ENCODE measurements at regions not wholly inside any gene's neighbourhood (a gene's known extent, or its start where the extent isn't known, plus 50 kb on each side); places are given as distances from the start of the nearest gene placed in this dataset.
"Not testable (repeated sequence)": the region's sequence is repeated elsewhere in the genome, so short reads cannot be mapped to it uniquely, and the experiment has no call there.

DNA sequence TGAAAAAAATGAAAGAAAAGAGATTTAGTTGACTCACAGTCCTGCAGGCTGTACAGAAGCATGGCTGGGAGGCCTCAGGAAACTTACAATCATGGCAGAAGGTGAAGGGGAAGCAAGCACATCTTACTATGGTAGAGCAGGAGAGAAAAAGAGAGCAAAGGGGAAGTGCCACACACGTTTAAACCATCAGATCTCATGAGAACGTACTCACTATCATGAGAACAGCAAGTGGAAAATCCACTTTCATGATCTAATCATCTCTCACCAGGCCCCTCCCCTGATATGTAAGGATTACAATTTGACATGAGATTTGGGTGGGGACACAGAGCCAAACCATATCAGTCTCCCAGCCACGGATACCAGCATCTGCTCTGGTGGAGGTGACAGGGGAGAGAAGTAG, 50.8 kb upstream of the CPOX start:
- no peak for DNase-seq

DNA sequence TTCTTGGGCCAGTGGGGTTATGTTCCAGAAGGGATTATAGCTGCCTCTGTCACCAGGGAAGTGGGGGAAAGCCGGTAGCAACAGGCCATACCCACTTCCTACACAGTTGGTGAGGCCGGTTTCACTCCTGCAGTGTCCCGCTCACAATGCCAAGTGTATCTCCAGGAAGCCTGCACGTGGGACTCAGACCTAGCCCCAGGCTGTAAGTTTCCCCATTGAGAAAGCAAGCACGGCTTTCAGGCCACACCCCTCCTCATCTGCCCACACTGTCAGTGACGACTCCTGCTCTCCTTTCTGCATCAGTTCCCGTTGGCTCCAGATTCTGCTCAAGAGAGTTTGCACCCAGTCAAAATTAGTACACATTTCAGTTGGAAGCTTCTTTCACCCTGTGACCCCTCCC, 51.6 kb upstream of the CPOX start:
- no peak for DNase-seq

DNA sequence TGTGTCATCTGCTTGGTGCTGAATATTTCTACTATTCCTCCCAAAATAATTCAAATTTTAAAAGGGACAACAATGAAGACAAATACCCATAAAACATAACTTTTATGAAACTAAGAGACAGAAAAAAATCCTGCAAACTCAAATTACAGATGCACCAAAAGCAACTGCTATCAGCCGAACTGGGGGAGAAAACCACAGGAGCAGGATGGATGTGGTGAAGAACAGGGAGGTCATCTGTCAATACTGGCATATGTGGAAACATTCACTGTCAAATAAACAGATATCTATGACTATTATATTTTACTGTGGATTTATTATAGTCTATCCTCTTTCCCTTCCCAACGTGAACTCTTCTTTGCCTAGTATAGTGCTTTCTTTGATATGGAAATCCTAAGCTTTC, 53.3 kb upstream of the CPOX start:
- DNase-seq: no peak

DNA sequence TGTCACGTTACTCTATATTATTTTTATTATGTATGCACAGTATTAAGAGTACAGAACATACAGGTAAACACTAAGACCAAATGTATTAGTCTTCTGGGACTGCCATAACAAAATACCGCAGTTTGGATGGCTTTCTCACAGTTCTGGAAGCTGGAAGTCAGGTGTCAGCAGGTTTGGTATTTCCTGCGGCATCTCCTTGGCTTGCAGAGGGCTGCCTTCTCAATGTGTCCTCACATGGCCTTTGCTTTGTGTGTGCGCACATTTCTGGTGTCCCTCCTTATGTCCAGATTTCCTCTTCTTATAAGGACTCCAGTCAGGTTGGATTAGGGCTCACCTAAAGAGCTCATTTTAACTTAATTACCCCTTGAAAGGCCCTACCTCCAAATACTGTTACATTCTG, 53.8 kb upstream of the CPOX start:
- DNase-seq: no peak

DNA sequence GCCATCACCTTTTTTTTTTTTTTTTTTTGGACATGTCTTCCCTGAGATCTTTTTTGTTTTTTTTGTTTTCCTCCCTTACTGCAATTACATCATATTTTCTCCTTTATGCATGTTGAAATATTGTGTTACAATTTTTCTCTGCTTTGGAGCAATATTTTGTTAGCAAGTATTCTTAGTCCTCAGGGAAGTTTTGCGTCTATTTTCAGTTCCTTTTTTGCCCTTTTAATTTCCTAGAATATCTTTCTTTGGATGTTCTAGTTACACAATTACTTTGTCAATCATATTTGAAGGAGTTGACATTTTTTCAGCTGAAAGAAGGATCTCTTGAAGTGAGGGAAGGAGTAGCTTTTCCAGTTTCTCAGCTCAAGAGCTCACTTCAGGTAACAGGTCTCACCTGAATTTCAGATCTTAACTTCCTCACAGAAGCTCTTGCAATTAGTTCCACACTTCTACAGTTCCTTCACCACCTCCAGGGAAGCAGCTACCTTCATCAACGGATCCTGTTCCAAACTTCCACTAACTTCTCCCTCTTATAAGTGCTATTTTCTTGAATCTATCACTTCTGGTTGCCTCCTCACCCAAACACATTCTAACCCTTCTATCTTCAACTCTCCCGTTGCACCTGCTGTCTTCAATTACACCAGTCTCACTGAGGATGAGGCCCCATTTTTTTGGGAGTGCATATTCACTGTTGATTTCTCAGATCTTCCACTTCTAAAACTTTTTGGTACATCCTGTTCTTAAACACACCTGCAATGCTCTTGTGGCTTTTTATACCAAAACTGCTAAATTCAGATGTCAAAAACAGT, 57.8 kb upstream of the CPOX start:
- no peak for DNase-seq

DNA sequence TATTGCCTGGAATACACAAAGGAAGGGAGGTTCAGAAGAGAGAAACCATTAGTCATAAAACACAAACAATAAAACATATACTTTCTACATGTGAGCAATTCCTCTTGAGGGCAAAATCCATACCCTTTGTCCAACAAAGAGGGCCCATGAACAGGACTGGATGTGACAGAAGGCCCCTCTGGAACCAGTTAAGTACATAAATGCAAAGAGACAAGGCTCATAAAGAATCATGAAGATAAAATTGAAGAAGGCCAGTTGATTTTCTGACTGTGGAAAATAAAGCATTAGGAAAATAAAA, 58.3 kb upstream of the CPOX start:
- no peak for DNase-seq

DNA sequence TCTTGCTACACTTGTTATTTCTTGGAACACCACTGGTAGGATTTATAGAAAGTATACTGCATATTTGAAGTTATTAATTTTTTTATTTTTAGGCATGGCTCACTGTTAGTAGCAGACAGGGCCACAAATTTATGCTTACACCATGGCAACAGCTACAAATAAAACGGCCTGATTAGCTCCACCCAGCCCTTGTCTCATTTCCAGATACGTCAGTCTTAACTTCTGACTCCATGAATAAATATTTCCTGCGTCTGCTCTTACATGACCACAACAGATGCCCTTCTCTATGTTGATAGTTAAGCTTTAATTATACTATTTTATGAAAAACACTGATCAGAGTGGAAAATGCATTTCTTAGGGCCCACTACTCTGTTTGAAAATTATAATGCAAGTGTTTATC, 62.3 kb upstream of the CPOX start:
- DNase-seq: peak; percentile 34

DNA sequence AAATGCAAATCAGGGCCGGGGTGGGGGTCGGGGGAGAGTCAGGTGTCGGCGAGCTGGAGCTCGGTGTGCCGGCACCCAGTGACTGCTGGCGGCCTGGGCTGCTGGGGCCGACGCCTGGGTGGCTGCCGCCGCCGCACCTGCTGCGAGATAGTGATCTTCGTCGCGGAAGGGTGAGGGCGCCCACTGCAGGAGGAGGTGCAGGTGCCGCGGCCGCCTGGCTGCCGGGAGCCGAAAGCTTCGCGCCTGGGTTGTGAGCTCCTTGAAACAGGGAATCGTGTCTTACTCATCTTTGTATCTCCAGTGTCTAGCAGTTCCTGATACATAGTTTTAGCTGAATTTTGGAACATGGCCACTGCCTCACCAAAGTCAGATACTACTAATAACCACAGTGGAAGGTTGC, 64.0 kb upstream of the CPOX start:
- DNase-seq: peak; percentile 30

DNA sequence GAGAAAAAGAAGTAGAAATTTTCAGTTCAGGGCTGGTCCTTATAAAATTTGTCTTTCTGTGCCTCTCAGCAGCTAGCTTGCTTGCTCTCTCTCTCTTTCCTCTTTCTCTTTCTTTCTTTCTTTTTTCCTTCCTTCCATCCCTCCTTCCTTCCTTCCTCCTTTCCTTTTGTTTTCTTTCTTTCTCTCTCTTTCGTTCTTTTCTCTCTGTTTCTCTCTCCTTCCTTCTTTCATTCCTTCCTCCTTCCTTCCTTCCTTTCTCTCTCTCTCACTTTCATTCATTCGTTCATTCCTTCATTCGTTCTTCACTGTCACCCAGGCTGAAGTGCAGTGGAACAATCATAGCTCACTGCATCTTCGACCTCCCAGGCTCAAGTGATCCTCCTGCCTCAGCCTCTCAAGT, 69.3 kb upstream of the CPOX start:
- no peak for DNase-seq

DNA sequence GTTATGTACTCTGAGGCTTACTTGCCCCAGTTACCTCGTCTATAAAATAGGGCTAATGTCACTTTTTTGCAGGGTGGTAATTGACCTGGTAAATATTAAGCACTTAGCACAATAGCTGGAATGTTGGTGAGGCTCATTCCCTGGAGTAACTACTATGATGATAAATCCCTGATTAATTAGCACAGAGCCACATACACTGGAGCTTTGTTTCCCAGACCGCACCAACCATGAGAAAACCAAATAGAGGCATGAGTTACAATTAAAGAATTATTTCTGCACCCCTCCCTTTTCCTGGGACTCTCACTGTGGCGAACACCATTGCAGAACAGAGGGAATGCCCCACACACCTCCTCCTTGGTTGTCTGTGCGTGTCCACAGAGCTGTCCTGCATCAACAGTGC, 76.6 kb upstream of the CPOX start:
- no peak for DNase-seq

DNA sequence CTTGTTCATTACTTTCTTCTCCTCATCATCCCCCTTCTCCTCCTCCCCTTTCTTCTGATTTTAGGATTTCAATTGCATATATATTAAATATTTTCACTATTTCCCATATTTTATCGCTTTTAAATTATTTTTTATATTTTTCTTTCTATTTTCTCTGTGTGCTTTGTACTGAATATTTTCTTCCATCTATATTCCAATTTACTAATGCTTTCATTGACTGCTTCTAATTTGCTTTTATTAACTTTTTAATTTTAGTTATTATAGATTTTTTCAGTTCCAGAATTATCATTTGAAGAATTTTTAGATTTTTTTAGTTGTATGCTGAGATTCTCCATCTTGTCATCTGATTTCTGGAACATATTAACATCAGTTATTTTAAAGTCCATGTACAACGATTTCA, 83.2 kb upstream of the ST3GAL6 start:
- DNase-seq: no peak

DNA sequence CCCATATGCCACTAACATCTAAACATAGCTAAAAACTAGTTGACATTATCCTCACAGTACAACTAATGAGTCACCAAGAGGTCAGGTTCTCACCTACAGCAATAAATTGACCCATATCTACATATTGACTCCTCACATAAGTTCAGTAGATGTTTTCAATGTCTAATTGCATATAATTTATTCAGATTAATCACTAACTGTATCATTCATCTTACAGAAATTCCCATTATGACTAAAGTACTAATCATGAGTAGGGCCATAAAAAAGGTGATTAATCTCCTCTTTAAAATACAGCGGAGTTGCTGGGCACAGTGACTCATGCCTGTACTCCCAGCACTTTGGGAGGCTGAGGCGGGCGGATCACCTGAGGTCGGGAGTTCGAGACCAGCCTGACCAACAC, 82.4 kb upstream of the ST3GAL6 start:
- DNase-seq: peak; percentile 62

DNA sequence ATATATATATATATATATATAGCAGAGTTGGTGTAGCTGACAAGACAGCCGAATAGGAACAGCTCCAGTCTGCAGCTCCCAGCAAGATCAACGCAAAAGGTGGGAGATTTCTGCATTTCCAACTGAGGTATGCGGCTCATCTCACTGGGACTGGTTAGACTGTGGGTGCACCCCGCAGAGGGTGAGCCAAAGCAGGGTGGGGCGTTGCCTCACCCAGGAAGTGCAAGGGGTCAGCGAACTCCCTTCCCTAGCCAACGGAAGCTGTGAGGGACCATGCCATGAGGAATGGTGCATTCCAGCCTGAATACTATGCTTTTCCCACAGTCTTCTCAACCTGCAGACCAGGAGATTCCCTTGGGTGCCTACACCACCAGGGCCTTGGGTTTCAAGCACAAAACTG, 81.7 kb upstream of the ST3GAL6 start:
- DNase-seq: no peak

DNA sequence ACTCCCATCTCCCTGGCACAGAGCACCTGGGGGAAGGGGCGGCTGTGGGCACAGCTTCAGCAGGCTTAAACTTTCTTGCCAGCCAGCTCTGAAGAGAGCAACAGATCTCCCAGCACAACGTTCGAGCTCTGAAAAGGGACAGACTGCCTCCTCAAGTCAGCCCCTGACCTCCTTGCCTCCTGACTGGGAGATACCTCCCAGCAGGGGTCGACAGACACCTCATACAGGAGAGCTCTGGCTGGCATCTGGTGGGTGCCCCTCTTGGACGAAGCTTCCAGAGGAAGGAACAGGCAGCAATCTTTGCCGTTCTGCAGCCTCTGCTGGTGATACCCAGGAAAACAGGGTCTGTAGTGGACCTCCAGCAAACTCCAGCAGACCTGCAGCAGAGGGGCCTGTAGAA, 80.7 kb upstream of the ST3GAL6 start:
- not testable (repeated sequence) for DNase-seq

DNA sequence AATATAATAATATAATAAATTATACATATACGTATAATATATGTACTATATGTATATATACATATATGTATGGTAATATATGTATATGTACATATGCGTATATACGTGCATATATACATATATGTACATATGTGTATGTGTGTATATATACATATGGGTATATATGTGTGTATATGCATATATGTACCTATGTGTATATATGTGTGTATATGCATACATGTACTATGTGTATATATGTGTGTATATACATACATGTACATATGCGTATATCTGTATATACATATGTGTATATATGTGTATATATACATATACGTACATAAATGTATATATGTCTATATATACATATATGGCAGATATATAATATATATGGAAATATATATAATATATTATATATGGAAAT, 74.8 kb upstream of the ST3GAL6 start:
- DNase-seq: no peak

DNA sequence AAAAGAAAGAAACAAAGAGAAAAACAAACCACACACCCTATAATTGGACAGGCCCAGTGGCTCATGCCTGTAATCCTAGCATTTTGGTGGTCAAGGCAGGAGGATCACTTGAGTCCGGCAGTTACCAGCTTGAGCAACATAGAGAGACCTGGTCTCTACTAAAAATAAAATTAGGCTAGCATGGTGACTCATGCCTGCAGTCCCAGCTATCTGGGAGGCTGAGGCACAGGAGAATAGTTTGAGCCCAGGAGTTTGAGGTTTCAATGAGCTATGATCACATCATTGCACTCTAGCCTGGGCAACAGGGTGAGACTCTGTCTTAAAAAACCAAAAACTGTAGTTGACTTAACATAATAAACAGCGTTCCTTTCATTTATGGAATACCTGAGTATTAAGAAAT, 72.3 kb upstream of the ST3GAL6 start:
- DNase-seq: peak; percentile 33

DNA sequence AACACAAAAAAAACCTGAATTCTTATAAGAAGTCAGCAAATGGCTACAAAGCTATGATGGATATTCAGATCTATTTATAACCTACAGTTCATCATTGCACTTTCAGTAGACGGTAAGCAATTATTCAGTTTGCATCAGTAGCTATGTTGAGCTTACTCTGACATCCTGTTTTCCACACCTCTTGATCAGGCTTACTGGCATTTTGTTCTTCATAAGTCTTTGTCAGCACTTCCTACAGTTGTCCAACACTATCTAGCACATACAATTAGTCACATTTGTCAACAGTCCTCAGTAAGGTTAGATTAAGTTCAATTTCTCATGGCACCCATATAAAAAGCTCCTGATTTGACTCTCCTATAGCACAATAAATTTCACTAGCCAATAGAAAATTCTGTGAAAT, 71.2 kb upstream of the ST3GAL6 start:
- DNase-seq: no peak

DNA sequence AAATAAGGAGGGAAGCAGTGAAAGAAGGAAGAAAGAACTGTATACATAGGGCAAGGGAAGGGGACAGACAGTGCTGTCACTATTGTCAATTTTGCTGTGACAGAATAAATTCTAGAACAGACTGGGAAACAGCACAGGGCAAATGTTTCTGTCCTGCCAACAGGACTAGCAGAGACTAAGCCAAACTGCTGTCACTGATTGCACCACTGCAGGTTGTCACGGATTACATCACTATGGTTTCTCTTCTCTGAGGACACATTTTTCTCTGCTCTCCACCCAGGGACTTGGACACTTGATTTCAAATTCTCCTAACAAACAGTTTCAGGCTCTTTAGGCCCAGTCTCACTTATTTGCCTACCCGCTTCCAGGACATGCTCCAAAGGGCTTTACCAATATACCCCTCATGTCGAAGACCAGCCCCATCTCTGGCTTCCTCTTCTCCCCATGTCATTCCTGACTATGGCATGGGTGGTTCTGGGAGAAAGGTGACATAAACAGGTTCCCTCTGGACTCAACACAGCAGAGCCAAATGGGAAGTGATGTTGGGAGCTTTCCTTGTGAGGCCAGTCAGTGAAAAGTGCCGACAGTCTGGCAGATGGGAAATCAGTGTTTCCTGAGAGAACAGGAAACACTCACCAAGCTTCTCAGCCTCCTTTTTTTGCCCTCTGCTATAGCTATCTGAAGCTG, 70.2 kb upstream of the ST3GAL6 start:
- no peak for DNase-seq

DNA sequence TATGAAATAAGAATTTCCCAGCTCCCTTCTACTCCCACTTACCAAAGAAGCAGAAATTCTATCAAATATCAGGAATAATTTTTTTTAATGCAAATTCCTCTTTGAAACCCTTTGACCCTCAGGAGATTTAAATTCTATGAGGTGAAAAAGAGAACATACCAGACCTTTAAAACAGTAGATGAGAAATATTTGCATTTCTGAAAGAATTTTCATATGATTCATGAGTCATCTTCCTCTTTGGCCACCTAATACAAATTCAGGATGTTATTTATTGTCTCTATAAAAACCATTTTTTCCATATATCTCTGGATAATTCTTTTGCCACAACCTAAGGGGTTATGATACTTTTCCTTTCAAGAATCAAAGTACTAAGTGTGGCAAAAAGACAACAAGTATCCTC, 67.3 kb upstream of the ST3GAL6 start:
- DNase-seq: peak; percentile 52

DNA sequence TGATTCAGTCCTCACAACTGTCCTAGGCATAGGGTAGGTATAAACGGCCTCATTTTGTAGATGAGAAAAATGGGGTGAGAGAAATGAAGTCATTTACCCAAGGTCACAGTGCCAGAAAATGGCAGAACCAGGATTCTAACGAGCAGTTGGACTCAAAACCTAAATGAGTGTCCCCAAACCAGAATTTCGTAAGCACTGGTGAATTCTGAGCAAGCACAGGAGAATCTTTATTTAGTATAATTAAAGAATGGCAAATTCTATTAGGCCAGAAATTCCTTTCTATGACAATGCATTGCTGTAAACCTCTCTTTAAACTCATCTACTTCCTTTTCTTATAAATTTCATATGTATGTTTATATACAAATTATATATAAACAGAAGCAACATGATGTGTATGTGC, 66.8 kb upstream of the ST3GAL6 start:
- DNase-seq: peak; percentile 17

DNA sequence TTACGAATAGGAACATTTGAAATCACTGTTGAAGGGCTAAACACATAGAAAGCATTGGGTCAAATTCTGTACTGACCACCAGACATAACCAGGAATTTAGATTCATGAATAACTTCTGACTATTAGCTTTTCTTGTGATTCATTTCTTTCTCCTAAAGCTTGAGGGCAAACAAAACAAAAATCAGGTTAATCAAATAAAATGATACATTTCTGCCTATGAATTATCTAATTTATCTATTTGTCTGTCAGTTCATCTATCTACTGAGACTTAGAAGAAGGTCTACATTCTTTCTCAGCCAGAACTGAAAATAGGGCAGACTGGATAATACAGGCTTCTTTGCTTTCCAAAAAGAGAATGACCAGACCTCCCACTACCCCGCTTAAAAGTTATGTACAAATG, 65.9 kb upstream of the ST3GAL6 start:
- peak; percentile 13 for DNase-seq

DNA sequence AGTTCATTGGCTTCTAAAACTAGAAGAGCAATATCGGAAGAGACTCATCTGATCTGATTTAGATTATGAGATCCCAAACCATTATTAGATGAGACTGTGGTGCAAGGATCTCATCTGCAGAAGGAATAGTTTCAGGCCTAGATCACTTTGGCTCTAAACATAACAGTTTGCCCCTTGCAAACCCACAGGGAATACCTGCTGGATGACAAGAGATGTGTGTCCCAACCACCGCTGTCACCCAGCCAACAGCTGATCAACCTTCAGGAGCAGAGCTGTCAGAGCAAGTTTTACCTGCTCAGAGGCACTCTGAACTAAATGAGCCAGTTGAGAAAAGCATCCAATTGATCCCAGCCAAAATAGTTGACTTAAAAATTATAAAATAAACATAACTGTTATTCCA, 64.0 kb upstream of the ST3GAL6 start:
- DNase-seq: peak; percentile 36

DNA sequence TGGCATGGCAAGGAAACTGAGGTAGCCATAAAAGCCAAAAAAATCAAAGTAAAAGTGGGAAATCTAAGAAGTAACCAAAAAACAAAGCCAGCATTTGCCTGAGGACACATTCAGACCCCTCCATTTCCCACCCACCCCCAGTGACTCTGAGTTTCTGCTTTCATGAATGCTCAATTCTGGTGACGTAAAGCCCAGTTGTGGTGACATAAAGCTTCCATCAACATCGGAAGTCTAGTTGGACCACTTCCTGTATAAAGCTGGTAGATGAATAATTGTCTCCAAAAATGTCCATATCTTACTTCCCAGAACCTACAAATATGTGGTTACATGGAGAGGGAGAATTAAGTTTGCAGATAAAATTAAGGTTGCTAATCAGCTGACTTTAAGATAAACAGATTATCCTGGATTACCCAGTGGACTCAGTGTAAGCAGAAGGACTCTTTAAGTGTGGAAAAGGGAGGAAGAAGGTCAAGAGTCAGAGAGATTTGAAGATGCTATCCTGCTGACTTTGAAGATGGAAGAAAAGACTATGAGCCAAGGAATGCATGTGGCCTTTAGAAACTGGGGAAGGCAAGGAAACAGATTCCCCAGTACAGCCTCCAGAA, 62.0 kb upstream of the ST3GAL6 start:
- DNase-seq: no peak

DNA sequence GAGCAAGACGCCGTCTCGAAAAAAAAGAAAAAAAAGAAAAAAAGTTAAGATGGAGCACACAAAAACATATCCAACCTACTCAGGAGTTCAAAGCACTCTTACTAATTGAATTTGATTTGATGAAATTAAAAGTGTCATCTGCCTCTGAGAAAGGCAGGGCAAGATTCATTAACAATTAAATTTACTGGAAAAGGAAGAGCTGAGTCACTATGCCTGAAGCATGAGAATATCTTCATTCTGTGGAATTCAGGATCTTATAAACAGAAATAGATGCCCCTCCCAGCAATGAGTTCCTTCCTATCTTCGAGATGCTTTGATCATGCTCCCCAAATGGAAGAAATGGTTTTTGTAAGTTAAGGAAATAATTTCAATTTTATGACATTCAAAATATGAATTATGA, 61.0 kb upstream of the ST3GAL6 start:
- peak; percentile 48 for DNase-seq

DNA sequence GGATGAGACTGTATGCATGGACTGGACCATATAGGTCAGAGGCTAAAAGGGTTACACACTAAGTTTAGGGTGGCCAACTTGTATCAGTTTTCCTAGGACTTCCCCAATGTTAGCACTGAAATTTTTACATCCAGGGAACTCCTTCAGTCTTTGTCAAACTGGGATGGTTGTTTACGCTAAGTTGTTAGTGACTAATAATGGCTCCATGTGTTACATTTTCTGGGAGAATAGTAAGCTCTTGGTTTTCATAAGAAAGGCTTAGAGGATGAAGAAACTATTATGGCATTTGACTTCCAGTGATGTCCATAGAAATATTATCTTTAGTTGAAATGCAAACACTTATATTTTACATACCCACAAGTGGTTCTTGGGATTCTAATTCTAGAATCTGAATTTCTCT, 57.9 kb upstream of the ST3GAL6 start:
- no peak for DNase-seq

Data from EL (cell line).